Nucleus accumbens (tissue), 56 donors: ENCODE measurements at regions not wholly inside any gene's neighbourhood (a gene's known extent, or its start where the extent isn't known, plus 50 kb on each side); places are given as distances from the start of the nearest gene placed in this dataset.

ENCODE experiments used
- DNase-seq, 56 donors: peaks; one replicate each; lab custom pipeline; 2025; lab: John Stamatoyannopoulos, UW

GRCh38 chr9:126216826-126217225, 109.8 kb upstream of the MVB12B start:
- no peak for DNase-seq

- no peak for DNase-seq
These were observed 109.4 kb upstream of the MVB12B start for GRCh38 chr9:126217250-126217653.

GRCh38 chr9:126217797-126218196, 108.8 kb upstream of the MVB12B start:
- no peak for DNase-seq

GRCh38 chr9:126218359-126219125, 108.1 kb upstream of the MVB12B start:
- DNase-seq, result no peak

- no peak for DNase-seq
These were observed 107.5 kb upstream of the MVB12B start for GRCh38 chr9:126219166-126219565.

GRCh38 chr9:126219648-126220063, 107.0 kb upstream of the MVB12B start:
- DNase-seq, result no peak

GRCh38 chr9:126221480-126221879, 105.1 kb upstream of the MVB12B start:
- DNase-seq, result no peak

- DNase-seq, result no peak
These were observed 104.2 kb upstream of the MVB12B start for GRCh38 chr9:126222363-126222834.

GRCh38 chr9:126222835-126223431, 103.7 kb upstream of the MVB12B start:
- DNase-seq, result no peak

- DNase-seq, result no peak
These were observed 102.7 kb upstream of the MVB12B start for GRCh38 chr9:126223798-126224531.

- no peak for DNase-seq
These were observed 100.7 kb upstream of the MVB12B start for GRCh38 chr9:126225611-126226609.

GRCh38 chr9:126226991-126227936, 99.4 kb upstream of the MVB12B start:
- peak in 7 of 56 donors; percentile 2 to 31 (median 12) for DNase-seq

GRCh38 chr9:126228111-126228780, 98.4 kb upstream of the MVB12B start:
- DNase-seq, result peak in 1 of 56 donors; percentile 15

GRCh38 chr9:126228781-126229444, 97.7 kb upstream of the MVB12B start:
- DNase-seq, result peak in 54 of 56 donors; percentile 17 to 90 (median 58)

GRCh38 chr9:126229501-126229900, 97.1 kb upstream of the MVB12B start:
- no peak for DNase-seq

- DNase-seq, result no peak
These were observed 95.9 kb upstream of the MVB12B start for GRCh38 chr9:126230692-126231091.

- DNase-seq, result no peak
These were observed 94.2 kb upstream of the MVB12B start for GRCh38 chr9:126232461-126232860.

- no peak for DNase-seq
These were observed 93.5 kb upstream of the MVB12B start for GRCh38 chr9:126233175-126233574.
